GM21390 (cell line): ENCODE measurements at regions not wholly inside any gene's neighbourhood (a gene's known extent, or its start where the extent isn't known, plus 50 kb on each side); places are given as distances from the start of the nearest gene placed in this dataset.
"Not testable (repeated sequence)": the region's sequence is repeated elsewhere in the genome, so short reads cannot be mapped to it uniquely, and the experiment has no call there.

Experiments
- ATAC-seq: cut with Tn5 transposase; IDR thresholded peaks from one replicate; pipeline ENCODE4 v1.9.1; 2021; ENCODE audit not compliant: unreplicated experiment

GRCh38 chr3:166556955-166557354 is 719.7 kb upstream of the BCHE start:
- no peak for ATAC-seq

DNA sequence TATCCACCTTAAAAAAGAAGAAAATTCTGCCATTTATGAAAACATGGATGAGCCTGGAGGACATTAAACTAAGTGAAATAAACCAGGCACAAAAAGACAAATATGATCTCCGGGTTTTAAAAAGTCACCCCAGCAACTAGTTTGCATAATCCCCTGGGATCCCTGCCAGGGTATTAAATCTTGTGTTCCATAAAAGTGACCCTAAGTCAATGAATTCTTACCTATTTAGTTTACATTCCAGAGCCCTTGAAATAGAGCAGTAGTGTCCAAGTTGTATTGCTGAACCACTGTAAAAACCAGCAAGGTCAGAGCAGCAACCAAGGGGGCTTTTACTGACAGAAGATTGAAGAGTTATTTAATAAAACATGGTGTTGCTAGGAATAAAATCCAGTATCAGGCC is 716.8 kb upstream of the BCHE start:
- no peak for ATAC-seq

DNA sequence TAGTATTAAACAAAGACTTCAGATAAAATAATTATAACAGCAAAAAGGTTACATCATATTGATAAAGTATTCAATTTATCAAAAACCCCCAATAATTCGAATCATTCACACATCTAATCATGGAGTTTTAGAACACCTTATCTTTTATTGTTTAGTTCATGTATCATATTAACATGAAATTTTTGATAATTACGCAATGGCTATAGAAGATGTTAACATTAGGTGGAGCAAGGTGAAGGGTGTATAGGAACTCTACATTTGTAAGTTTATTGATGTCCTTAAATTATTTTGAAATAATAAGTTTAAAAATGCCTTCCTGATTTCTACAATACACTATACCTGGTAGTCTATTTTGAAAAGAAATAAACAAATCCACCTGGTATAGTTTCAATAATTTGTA is 696.5 kb upstream of the BCHE start:
- ATAC-seq = no peak

- ATAC-seq = no peak
Measured at GRCh38 chr3:166531730-166532129, 694.5 kb upstream of the BCHE start.

DNA sequence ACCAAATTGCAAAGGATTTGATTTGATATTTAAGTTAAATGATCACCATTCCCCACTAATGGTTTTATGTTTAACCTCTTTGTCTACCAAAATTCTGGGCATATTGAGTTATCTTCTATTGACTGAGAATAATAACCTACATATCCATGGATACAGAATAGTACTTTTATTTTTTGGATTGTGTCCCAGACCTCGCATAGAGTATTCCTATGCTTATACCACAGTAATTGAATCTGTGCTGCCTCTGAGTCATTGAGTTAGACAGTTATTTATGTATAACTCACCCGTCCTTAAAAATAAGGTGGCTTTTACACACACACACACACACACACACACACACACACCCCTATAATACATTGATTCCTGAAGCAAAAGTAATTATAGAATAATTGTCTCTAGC is 690.1 kb upstream of the BCHE start:
- no peak for ATAC-seq

DNA sequence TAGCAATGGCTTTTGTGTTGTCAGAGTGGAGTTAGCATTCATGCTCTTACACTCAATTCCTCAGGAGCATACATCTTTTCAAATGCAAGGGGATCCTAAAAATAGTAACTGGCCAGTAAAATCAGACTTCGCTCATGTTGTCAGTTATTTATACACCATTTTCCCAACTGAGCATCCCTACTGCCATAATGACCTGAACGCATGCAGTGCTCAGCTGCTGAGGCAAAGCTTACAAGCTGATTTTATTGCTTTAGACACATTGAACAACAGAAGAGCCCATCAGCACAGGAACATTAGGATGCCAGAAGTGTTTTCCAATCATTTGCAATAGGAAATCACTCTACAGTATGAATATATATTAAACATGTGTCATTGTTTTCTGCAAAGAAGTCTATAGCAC is 689.7 kb upstream of the BCHE start:
- ATAC-seq = no peak

DNA sequence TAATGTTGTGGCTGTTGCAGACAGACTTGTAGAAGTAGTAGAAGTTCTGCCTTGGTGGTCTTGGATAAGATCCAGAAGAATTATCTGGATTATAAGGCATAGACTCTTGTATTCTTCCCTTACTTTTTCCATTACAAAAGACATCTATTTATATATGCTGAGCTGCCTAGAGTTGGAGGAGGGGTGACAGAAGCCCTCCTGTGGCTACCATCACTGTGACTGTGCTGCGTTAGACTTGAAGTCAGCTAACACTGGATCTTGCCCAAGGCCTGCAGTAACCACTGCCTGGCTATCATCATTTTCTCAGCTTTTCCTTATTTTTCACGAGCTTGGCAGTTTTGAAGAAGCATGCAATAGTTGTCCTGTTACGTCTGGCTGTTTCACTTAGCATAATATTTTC is 684.8 kb upstream of the BCHE start:
- no peak for ATAC-seq

GRCh38 chr3:166519443-166519842 is 682.2 kb upstream of the BCHE start:
- no peak for ATAC-seq

DNA sequence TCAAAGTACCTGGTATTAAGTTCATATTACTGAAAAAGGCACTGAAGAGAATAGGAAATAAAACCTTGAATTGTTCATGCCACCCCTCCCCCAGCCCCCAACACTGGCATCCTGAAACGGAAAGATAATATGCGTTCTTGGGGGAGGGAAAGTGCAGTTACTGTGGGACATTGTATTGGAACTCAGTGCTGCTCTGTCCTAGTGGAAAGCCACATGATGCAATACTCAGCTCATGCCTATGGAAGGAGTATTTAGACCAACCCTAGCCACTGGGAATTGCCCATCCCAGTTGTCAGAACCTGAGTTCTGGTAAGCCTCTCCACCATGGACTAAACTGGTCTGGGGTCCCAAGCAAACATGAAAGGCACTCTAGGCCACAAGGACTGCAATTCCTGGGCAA is 680.8 kb upstream of the BCHE start:
- no peak for ATAC-seq

DNA sequence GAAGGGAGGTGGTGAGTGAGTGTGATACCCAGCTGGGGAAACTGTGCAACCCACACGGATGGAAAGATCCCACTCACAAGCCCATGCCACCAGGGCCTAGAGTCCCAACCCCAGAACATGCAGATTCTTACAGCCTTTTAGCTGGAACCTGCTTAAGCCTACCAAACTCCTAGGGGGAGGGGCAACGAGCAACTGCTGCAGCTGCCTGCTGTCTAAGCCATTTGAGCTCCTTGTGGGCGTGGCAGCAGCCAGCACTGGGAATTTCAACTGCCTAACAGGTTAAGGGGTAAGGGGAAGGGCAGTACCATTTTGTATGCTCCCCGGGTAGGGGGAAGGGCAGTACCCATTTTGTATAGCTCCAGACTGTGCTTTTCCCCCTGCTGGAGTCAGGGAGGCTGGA is 673.2 kb upstream of the BCHE start:
- no peak for ATAC-seq

- not testable (repeated sequence) for ATAC-seq
Measured at GRCh38 chr3:166500420-166500819, 663.2 kb upstream of the BCHE start.

GRCh38 chr3:166499636-166500035 is 662.4 kb upstream of the BCHE start:
- ATAC-seq = no peak

GRCh38 chr3:166498446-166498845 is 661.2 kb upstream of the BCHE start:
- no peak for ATAC-seq

DNA sequence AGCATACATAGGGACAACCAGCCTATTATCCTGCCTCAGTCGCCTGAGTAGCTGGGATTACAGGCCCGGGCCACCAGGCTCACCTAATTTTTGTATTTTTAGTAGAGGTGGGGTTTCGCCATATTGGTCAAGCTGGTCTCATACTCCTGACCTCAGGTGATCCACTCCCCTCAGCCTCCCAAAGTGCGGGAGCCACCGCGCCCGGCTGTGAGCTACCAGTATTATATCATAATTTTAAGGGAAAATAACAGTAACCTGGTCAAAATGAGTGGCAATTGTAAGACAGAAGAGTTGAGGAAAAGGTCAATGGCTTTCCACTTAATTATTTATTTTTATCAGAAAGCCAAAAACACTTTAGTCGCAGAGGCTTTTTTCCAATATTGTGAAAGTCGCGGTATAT is 652.6 kb upstream of the BCHE start:
- ATAC-seq = no peak

- ATAC-seq = no peak
Measured at GRCh38 chr3:166488977-166489672, 651.9 kb upstream of the BCHE start.

GRCh38 chr3:166484470-166484869 is 647.2 kb upstream of the BCHE start:
- ATAC-seq = no peak

- ATAC-seq = no peak
Measured at GRCh38 chr3:166481340-166481739, 644.1 kb upstream of the BCHE start.

DNA sequence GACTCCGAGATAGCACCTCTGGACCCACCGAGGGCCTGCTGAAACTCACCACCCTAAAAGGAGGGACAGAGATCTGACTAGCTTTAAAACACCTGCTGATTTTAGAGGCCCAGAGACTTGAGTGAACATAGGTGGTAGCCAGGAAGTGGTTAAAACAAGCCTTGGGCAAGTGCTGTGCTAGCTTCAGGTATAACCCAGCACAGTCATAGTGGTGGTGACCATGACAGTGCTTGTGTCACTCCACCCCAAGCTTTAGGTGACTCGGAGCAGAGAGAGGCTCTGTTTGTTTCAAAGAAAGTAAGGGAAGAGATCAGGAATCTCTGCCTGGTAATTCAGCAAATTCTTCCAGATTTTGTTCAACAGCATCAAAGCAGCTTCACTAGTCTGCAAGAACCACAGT is 641.1 kb upstream of the BCHE start:
- no peak for ATAC-seq

DNA sequence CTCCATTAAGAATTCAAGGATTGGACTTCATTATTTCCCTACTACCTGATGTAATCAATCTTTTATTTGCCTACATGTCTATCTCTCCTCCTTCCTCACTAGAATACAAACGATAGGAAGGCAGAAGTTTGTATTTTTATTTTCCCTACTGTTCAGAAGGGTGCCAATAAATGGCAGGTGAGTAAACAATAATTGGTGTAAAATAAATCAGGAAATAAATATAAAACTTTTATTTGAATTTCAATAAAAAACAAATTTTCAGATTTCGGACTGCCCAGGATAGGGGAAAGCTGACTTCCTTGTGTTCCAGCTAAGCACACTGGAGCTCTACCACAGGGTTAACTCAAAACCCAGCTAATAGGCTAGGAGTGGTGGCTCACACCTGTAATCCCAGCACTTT is 636.3 kb upstream of the BCHE start:
- no peak for ATAC-seq

- peak; percentile 50 for ATAC-seq
Measured at GRCh38 chr3:166472015-166472414, 634.8 kb upstream of the BCHE start.

GRCh38 chr3:166471074-166471767 is 634.0 kb upstream of the BCHE start:
- ATAC-seq = no peak

GRCh38 chr3:166462891-166463470 is 625.8 kb upstream of the BCHE start:
- ATAC-seq = no peak

DNA sequence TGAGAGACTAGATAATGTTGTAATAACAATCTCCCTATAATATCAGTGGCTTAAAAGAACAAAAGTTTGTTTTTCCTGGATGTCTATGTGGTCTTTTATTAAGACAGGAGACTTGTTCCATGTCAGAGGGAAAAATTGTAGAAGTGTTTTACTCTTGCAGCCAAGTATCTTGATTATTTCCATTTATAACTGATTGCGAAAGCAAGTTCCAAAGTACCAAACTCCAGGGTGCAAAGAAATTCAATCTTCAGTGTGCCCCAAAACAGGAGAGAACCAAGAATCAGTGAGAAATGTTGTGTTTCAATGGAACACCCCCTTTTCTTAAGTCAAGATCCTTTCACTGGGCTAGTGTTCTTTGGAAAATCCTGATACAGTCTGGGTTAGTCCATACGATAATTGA is 624.4 kb upstream of the BCHE start:
- no peak for ATAC-seq
